Tibial artery (tissue), 4 donors: ENCODE measurements at regions not wholly inside any gene's neighbourhood (a gene's known extent, or its start where the extent isn't known, plus 50 kb on each side); places are given as distances from the start of the nearest gene placed in this dataset.

Experiments used
- DNase-seq, 2 donors: peaks; one replicate each; pipeline ENCODE4 v3.0.0-alpha.2; 2019
- H3K27ac ChIP-seq, 2 donors: fragments of 200-600 bp; sonication (generic) in 1 of 2; 1 replicate in 1 of 2; 2 replicates in 1 of 2; pipeline ENCODE4 v1.5.1; 2018 to 2019; ENCODE audit warnings: mild to moderate bottlenecking in 1 of 2
- H3K27me3 ChIP-seq, 2 donors: fragments of 200-600 bp; sonication (generic) in 1 of 2; one replicate each; pipeline versions ENCODE4 v1.5.1 to v1.6.0; 2016 to 2019
- H3K36me3 ChIP-seq, 3 donors: fragments of 200-600 bp; sonication (generic) in 2 of 3; one replicate each; pipeline ENCODE4 v1.5.1; 2016 to 2019; ENCODE audit warnings: mild to moderate bottlenecking in 2 of 3
- H3K4me1 ChIP-seq, 4 donors: fragments of 200-600 bp; sonication (generic) in 2 of 4; 1 replicate in 3 of 4; 2 replicates in 1 of 4; pipeline ENCODE4 v1.5.1; 2016 to 2019
- H3K4me3 ChIP-seq, 2 donors: fragments of 200-600 bp; sonication (generic) in 1 of 2; 1 replicate in 1 of 2; 2 replicates in 1 of 2; pipeline ENCODE4 v1.5.1; 2018 to 2019; ENCODE audit warnings: mild to moderate bottlenecking in 2 of 2
- H3K9me3 ChIP-seq, 3 donors: fragments of 200-600 bp; sonication (generic) in 1 of 3; one replicate each; pipeline ENCODE4 v1.5.1; 2016 to 2019
- CTCF ChIP-seq, 2 experiments: fragments of 200-600 bp in 1 of 2; fragments of 450-650 bp in 1 of 2; IDR thresholded peaks; one replicate each; pipeline ENCODE4 v1.5.1; 2017 to 2019; ENCODE audit warnings: antibody characterized with exemption in 2 of 2, mild to moderate bottlenecking in 1 of 2, moderate library complexity in 1 of 2
- intact Hi-C: fragments of 100-400 bp; cut with DNase I; formaldehyde crosslinking; loops from one replicate; pipeline ENCODE4 v1.15.0; 2023; ENCODE audit warnings: low total_unique reads

- no peak for TF ChIP-seq CTCF (IDR thresholded peaks at IDR 0.05)
- intact Hi-C loops = no loop called here
- H3K27ac ChIP-seq = no peak overlapping the region
- no peak for DNase-seq
- no peak overlapping the region for H3K4me3 ChIP-seq
- H3K36me3 ChIP-seq = no peaks in the 10 kb centered on the region
- H3K27me3 ChIP-seq = no peaks in the 10 kb centered on the region
- no peaks in the 10 kb centered on the region for H3K4me1 ChIP-seq
- no peaks in the 10 kb centered on the region for H3K9me3 ChIP-seq
These were observed 173.4 kb upstream of the FANCL start for GRCh38 chr2:58414506-58414905.

GRCh38 chr2:58410549-58410948 is 169.4 kb upstream of the FANCL start:
- intact Hi-C loops = no loop called here
- H3K27ac ChIP-seq = no peak overlapping the region
- H3K27me3 ChIP-seq = no peaks in the 10 kb centered on the region
- H3K4me3 ChIP-seq = no peak overlapping the region
- H3K36me3 ChIP-seq = no peaks in the 10 kb centered on the region
- no peaks in the 10 kb centered on the region for H3K4me1 ChIP-seq
- H3K9me3 ChIP-seq = no peaks in the 10 kb centered on the region
- TF ChIP-seq CTCF (IDR thresholded peaks at IDR 0.05) = no peak
- no peak for DNase-seq

GRCh38 chr2:58407487-58407886 is 166.4 kb upstream of the FANCL start:
- Histone ChIP-seq H3K4me3 (no peak overlapping the region), H3K27ac (no peak overlapping the region), H3K4me1 (no peaks in the 10 kb centered on the region), H3K36me3 (no peaks in the 10 kb centered on the region), H3K27me3 (no peaks in the 10 kb centered on the region), H3K9me3 (no peaks in the 10 kb centered on the region)
- intact Hi-C loops = no loop called here
- no peak for TF ChIP-seq CTCF (IDR thresholded peaks at IDR 0.05)
- DNase-seq = no peak

DNA sequence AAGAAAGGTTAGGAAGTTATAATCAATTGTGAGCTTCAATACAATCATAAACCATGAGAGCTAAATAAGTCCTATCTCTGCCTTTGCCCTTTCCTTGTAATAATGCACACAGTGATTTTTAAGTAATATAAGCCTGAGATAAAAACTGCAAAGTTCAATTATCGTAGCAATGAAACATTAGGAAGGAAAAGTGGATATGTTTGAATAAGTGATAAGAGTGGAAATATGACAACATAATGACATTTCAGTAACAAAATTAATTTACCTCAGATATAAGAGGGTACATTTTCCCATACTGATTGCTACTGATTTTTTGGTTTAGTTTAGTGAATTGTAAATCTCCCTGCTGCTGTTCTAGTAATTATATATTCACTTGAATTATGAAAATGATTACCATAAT is 164.2 kb upstream of the FANCL start:
- no peak for DNase-seq
- H3K4me3 ChIP-seq = no peak overlapping the region
- no peaks in the 10 kb centered on the region for H3K36me3 ChIP-seq
- TF ChIP-seq CTCF (IDR thresholded peaks at IDR 0.05) = no peak
- intact Hi-C loops = no loop called here
- no peaks in the 10 kb centered on the region for H3K4me1 ChIP-seq
- H3K9me3 ChIP-seq = no peaks in the 10 kb centered on the region
- H3K27me3 ChIP-seq = no peaks in the 10 kb centered on the region
- no peak overlapping the region for H3K27ac ChIP-seq

DNA sequence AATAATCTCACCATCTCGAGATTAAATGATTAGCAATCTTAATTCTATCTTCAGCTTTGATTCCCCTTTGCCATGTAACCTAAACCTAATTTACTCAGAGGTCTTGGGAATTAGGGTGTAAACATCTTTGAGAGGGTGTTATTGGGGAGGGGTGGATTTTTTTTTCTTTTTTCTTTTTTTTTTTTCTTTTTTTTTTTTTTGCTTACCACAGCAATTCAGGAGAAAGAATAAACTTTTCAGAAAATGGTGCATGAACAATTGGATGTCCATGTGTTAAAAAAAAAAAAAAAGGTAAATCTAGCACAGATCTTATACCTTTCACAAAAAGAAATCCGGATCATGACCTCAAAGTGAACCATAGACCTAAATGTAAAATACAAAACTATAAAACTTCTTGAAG is 160.8 kb upstream of the FANCL start:
- intact Hi-C loops = no loop called here
- TF ChIP-seq CTCF (IDR thresholded peaks at IDR 0.05) = no peak
- H3K4me1 ChIP-seq = no peaks in the 10 kb centered on the region
- no peak overlapping the region for H3K4me3 ChIP-seq
- no peaks in the 10 kb centered on the region for H3K36me3 ChIP-seq
- no peaks in the 10 kb centered on the region for H3K9me3 ChIP-seq
- H3K27me3 ChIP-seq = no peaks in the 10 kb centered on the region
- DNase-seq = no peak
- H3K27ac ChIP-seq = no peak overlapping the region

GRCh38 chr2:58398406-58398805 is 157.3 kb upstream of the FANCL start:
- H3K4me3 ChIP-seq = no peak overlapping the region
- intact Hi-C loops = no loop called here

More at GRCh38 chr2:58398406-58398805, 157.3 kb upstream of the FANCL start:
- no peak for TF ChIP-seq CTCF (IDR thresholded peaks at IDR 0.05)
- H3K27me3 ChIP-seq = no peaks in the 10 kb centered on the region
- H3K9me3 ChIP-seq = no peaks in the 10 kb centered on the region
- no peaks in the 10 kb centered on the region for H3K36me3 ChIP-seq
- no peaks in the 10 kb centered on the region for H3K4me1 ChIP-seq
- no peak for DNase-seq
- H3K27ac ChIP-seq = no peak overlapping the region
